ENCODE measurements at regions not wholly inside any gene's neighbourhood (a gene's known extent, or its start where the extent isn't known, plus 50 kb on each side); places are given as distances from the start of the nearest gene placed in this dataset.
"Not testable (repeated sequence)": the region's sequence is repeated elsewhere in the genome, so short reads cannot be mapped to it uniquely, and the experiment has no call there.

GRCh38 chr22:22364207-22364606, 119.6 kb downstream of the VPREB1 start:
- H3K4me3 ChIP-seq = no peak overlapping the region
- ATAC-seq (ENCODE audit: insufficient read depth, low FRiP score) = no peak
- no peak overlapping the region for H3K27ac ChIP-seq (ENCODE audit: low read depth in 1 of 2, low read length in 1 of 2)
- no peak for DNase-seq
- TF ChIP-seq CTCF (IDR thresholded peaks at IDR 0.05; ENCODE audit: control extremely low read depth, extremely low read depth) = no peak
- no peak overlapping the region for H3K9ac ChIP-seq (ENCODE audit: insufficient read depth in 1 of 2, low read length in 2 of 2)
- H3K9me3 ChIP-seq (ENCODE audit: control insufficient read depth in 4 of 4, insufficient read depth in 3 of 4, low read length in 3 of 4) = peaks cover 0 to 3% (median 1%) of the 10 kb centered on the region in 4 donors
- H3K36me3 ChIP-seq (ENCODE audit: control insufficient read depth in 4 of 4, insufficient read depth in 4 of 4, low read length in 4 of 4) = no peaks in the 10 kb centered on the region
- no peaks in the 10 kb centered on the region for H3K4me1 ChIP-seq (ENCODE audit: control insufficient read depth in 5 of 5, insufficient read depth in 5 of 5, low read length in 5 of 5)
- peaks cover 0 to 20% (median 4%) of the 10 kb centered on the region in 3 donors for H3K27me3 ChIP-seq (ENCODE audit: control insufficient read depth in 3 of 3, insufficient read depth in 3 of 3, low read length in 2 of 3)

GRCh38 chr22:22366537-22366936, 122.0 kb downstream of the VPREB1 start:
- no peaks in the 10 kb centered on the region for H3K36me3 ChIP-seq (ENCODE audit: control insufficient read depth in 4 of 4, insufficient read depth in 4 of 4, low read length in 4 of 4)

GRCh38 chr22:22368516-22368915, 123.9 kb downstream of the VPREB1 start:
- no peak for DNase-seq
- 73 to 93% methylated on average over 2 of the region's 2 CpGs for WGBS, 2 donors
- TF ChIP-seq CTCF (IDR thresholded peaks at IDR 0.05; ENCODE audit: control extremely low read depth, extremely low read depth) = no peak
- no peak for ATAC-seq (ENCODE audit: insufficient read depth, low FRiP score)
- no peaks in the 10 kb centered on the region for H3K4me1 ChIP-seq (ENCODE audit: control insufficient read depth in 5 of 5, insufficient read depth in 5 of 5, low read length in 5 of 5)
- no peak overlapping the region for H3K27ac ChIP-seq (ENCODE audit: low read depth in 1 of 2, low read length in 1 of 2)
- peaks cover 0 to 2% (median 0%) of the 10 kb centered on the region in 4 donors for H3K9me3 ChIP-seq (ENCODE audit: control insufficient read depth in 4 of 4, insufficient read depth in 3 of 4, low read length in 3 of 4)
- H3K4me3 ChIP-seq = no peak overlapping the region
- no peak overlapping the region for H3K9ac ChIP-seq (ENCODE audit: insufficient read depth in 1 of 2, low read length in 2 of 2)
- no peaks in the 10 kb centered on the region for H3K36me3 ChIP-seq (ENCODE audit: control insufficient read depth in 4 of 4, insufficient read depth in 4 of 4, low read length in 4 of 4)
- peaks cover 0 to 27% (median 3%) of the 10 kb centered on the region in 3 donors for H3K27me3 ChIP-seq (ENCODE audit: control insufficient read depth in 3 of 3, insufficient read depth in 3 of 3, low read length in 2 of 3)

More at GRCh38 chr22:22366537-22366936, 122.0 kb downstream of the VPREB1 start:
- Histone ChIP-seq H3K27me3 (ENCODE audit: control insufficient read depth in 3 of 3, insufficient read depth in 3 of 3, low read length in 2 of 3) (peaks cover 0 to 23% (median 4%) of the 10 kb centered on the region in 3 donors), H3K4me1 (ENCODE audit: control insufficient read depth in 5 of 5, insufficient read depth in 5 of 5, low read length in 5 of 5) (no peaks in the 10 kb centered on the region), H3K27ac (ENCODE audit: low read depth in 1 of 2, low read length in 1 of 2) (no peak overlapping the region), H3K9ac (ENCODE audit: insufficient read depth in 1 of 2, low read length in 2 of 2) (no peak overlapping the region), H3K4me3 (no peak overlapping the region), H3K9me3 (ENCODE audit: control insufficient read depth in 4 of 4, insufficient read depth in 3 of 4, low read length in 3 of 4) (peaks cover 0 to 2% (median 0%) of the 10 kb centered on the region in 4 donors)
- TF ChIP-seq CTCF (IDR thresholded peaks at IDR 0.05; ENCODE audit: control extremely low read depth, extremely low read depth) = no peak
- no peak for ATAC-seq (ENCODE audit: insufficient read depth, low FRiP score)
- no peak for DNase-seq
- WGBS, 2 donors = 24 to 30% methylated on average over 3 of the region's 3 CpGs

GRCh38 chr22:22369219-22369963, 124.8 kb downstream of the VPREB1 start:
- H3K4me1 ChIP-seq (ENCODE audit: control insufficient read depth in 5 of 5, insufficient read depth in 5 of 5, low read length in 5 of 5); ATAC-seq (ENCODE audit: insufficient read depth, low FRiP score); H3K9me3 ChIP-seq (ENCODE audit: control insufficient read depth in 4 of 4, insufficient read depth in 3 of 4, low read length in 3 of 4); H3K27ac ChIP-seq (ENCODE audit: low read depth in 1 of 2, low read length in 1 of 2); H3K4me3 ChIP-seq; H3K9ac ChIP-seq (ENCODE audit: insufficient read depth in 1 of 2, low read length in 2 of 2); H3K36me3 ChIP-seq (ENCODE audit: control insufficient read depth in 4 of 4, insufficient read depth in 4 of 4, low read length in 4 of 4): not testable (repeated sequence)
- peaks cover 0 to 27% (median 3%) of the 10 kb centered on the region in 3 donors for H3K27me3 ChIP-seq (ENCODE audit: control insufficient read depth in 3 of 3, insufficient read depth in 3 of 3, low read length in 2 of 3)
- DNase-seq = peak in 1 of 3 donors; percentile 11
- 0 to 36% methylated on average over 2 of the region's 2 CpGs for WGBS, 2 donors
